GM18867 (cell line): ENCODE measurements at regions not wholly inside any gene's neighbourhood (a gene's known extent, or its start where the extent isn't known, plus 50 kb on each side); places are given as distances from the start of the nearest gene placed in this dataset.

ENCODE experiments used
- ATAC-seq: cut with Tn5 transposase; IDR thresholded peaks from one replicate; pipeline ENCODE4 v1.9.1; 2021; ENCODE audit warnings: mild to moderate bottlenecking, moderate library complexity; ENCODE audit not compliant: unreplicated experiment

- no peak for ATAC-seq
Observed at GRCh38 chr1:222247081-222247480, 300.8 kb downstream of the HHIPL2 start.

- ATAC-seq, result no peak
Observed at GRCh38 chr1:222243902-222244301, 304.0 kb downstream of the HHIPL2 start.

- no peak for ATAC-seq
Observed at GRCh38 chr1:222242492-222242891, 305.4 kb downstream of the HHIPL2 start.

GRCh38 chr1:222241410-222241809 lies 306.5 kb downstream of the HHIPL2 start:
- no peak for ATAC-seq

- no peak for ATAC-seq
Observed at GRCh38 chr1:222240536-222241181, 307.2 kb downstream of the HHIPL2 start.

- no peak for ATAC-seq
Observed at GRCh38 chr1:222239130-222239529, 308.8 kb downstream of the HHIPL2 start.

GRCh38 chr1:222234351-222234750 lies 313.6 kb downstream of the HHIPL2 start:
- no peak for ATAC-seq

- ATAC-seq, result no peak
Observed at GRCh38 chr1:222233444-222234158, 314.3 kb downstream of the HHIPL2 start.

GRCh38 chr1:222232842-222233241 lies 315.1 kb downstream of the HHIPL2 start:
- no peak for ATAC-seq

- ATAC-seq, result no peak
Observed at GRCh38 chr1:222229672-222230312, 318.1 kb downstream of the HHIPL2 start.

- ATAC-seq, result no peak
Observed at GRCh38 chr1:222225316-222225691, 322.6 kb downstream of the HHIPL2 start.

- no peak for ATAC-seq
Observed at GRCh38 chr1:222224636-222225315, 323.1 kb downstream of the HHIPL2 start.

- no peak for ATAC-seq
Observed at GRCh38 chr1:222224156-222224555, 323.7 kb downstream of the HHIPL2 start.

- ATAC-seq, result no peak
Observed at GRCh38 chr1:222223010-222223409, 324.9 kb downstream of the HHIPL2 start.

GRCh38 chr1:222216255-222216754 lies 331.6 kb downstream of the HHIPL2 start:
- no peak for ATAC-seq

- ATAC-seq, result no peak
Observed at GRCh38 chr1:222210776-222211175, 337.1 kb downstream of the HHIPL2 start.

GRCh38 chr1:222204475-222204874 lies 343.4 kb downstream of the HHIPL2 start:
- ATAC-seq, result no peak

GRCh38 chr1:222202831-222203230 lies 345.1 kb downstream of the HHIPL2 start:
- ATAC-seq, result no peak

- no peak for ATAC-seq
Observed at GRCh38 chr1:222196736-222197135, 351.2 kb downstream of the HHIPL2 start.

- no peak for ATAC-seq
Observed at GRCh38 chr1:222196288-222196687, 351.6 kb downstream of the HHIPL2 start.

GRCh38 chr1:222195857-222196256 lies 352.0 kb downstream of the HHIPL2 start:
- ATAC-seq, result no peak
